HEK293 (cell line): ENCODE measurements at regions not wholly inside any gene's neighbourhood (a gene's known extent, or its start where the extent isn't known, plus 50 kb on each side); places are given as distances from the start of the nearest gene placed in this dataset.

Source experiments
- CTCF ChIA-PET: fragments of 350-600 bp; formaldehyde crosslinking; extraction: SDS; loops from one replicate; lab custom pipeline; 2021; ENCODE audit warnings: antibody characterized with exemption; lab: Yijun Ruan, JAX
- POLR2A ChIA-PET: fragments of 300-600 bp; formaldehyde crosslinking; extraction: SDS; loops from one replicate; lab custom pipeline; 2020; ENCODE audit warnings: antibody characterized with exemption, inconsistent platforms; lab: Yijun Ruan, JAX
- H3K27ac ChIP-seq: fragments of 200-500 bp; sonication (Bioruptor generic); 2 replicates; pipeline ENCODE4 v1.5.1; 2014; ENCODE audit warnings: low read depth, low read length, control low read depth, inconsistent platforms; ENCODE audit errors: extremely low read depth
- H3K36me3 ChIP-seq, 2 experiments: fragments of 200-500 bp in 1 of 2; sonication (Bioruptor generic) in 1 of 2; 1 replicate in 1 of 2; 2 replicates in 1 of 2; pipeline ENCODE4 v1.5.1; 2014 to 2017; ENCODE audit warnings: inconsistent platforms in 2 of 2, low read length in 2 of 2; ENCODE audit not compliant: control insufficient read depth in 2 of 2, insufficient read depth in 1 of 2
- H3K4me1 ChIP-seq: fragments of 200-500 bp; sonication (Bioruptor generic); 2 replicates; pipeline ENCODE4 v1.5.1; 2014; ENCODE audit warnings: mild to moderate bottlenecking, low read length, inconsistent platforms; ENCODE audit not compliant: control insufficient read depth, insufficient read depth
- H3K4me3 ChIP-seq: 2 replicates; pipeline ENCODE4 v1.5.1; 2011; ENCODE audit warnings: low read depth, mild to moderate bottlenecking, control low read depth, low read length, moderate library complexity
- H3K9me3 ChIP-seq: fragments of 200-500 bp; sonication (Bioruptor generic); 2 replicates; pipeline ENCODE4 v1.5.1; 2014; ENCODE audit warnings: low read depth, low read length, inconsistent platforms; ENCODE audit not compliant: control insufficient read depth, insufficient read depth
- FEZF1 ChIP-seq: fragments of 450-650 bp; formaldehyde crosslinking; IDR thresholded peaks from 2 replicates; pipeline ENCODE4 v1.5.1; 2016; ENCODE audit warnings: missing biosample characterization, missing genetic modification characterization
- KLF7 ChIP-seq: fragments of 450-650 bp; formaldehyde crosslinking; IDR thresholded peaks from 2 replicates; pipeline ENCODE4 v1.5.1; 2016; ENCODE audit warnings: missing biosample characterization, missing genetic modification characterization, borderline replicate concordance
- OVOL3 ChIP-seq: fragments of 450-650 bp; formaldehyde crosslinking; IDR thresholded peaks from 2 replicates; pipeline ENCODE4 v1.5.1; 2016; ENCODE audit warnings: missing biosample characterization, missing genetic modification characterization
- SCRT1 ChIP-seq: fragments of 450-650 bp; formaldehyde crosslinking; IDR thresholded peaks from 2 replicates; pipeline ENCODE4 v1.5.1; 2016; ENCODE audit warnings: missing biosample characterization, missing genetic modification characterization, borderline replicate concordance
- ZFHX2 ChIP-seq: fragments of 450-650 bp; formaldehyde crosslinking; conservative IDR thresholded peaks from 2 replicates; pipeline ENCODE4 v1.5.1; 2016; ENCODE audit warnings: missing biosample characterization, missing genetic modification characterization
- ZNF10 ChIP-seq: fragments of 450-650 bp; formaldehyde crosslinking; IDR thresholded peaks from 2 replicates; pipeline ENCODE4 v1.5.1; 2017; ENCODE audit warnings: missing biosample characterization, missing genetic modification characterization
- ZNF157 ChIP-seq: fragments of 450-650 bp; formaldehyde crosslinking; IDR thresholded peaks from 2 replicates; pipeline ENCODE4 v1.5.1; 2016; ENCODE audit warnings: missing biosample characterization, missing genetic modification characterization
- ZNF175 ChIP-seq: fragments of 450-650 bp; formaldehyde crosslinking; IDR thresholded peaks from 2 replicates; pipeline ENCODE4 v1.5.1; 2016; ENCODE audit warnings: missing biosample characterization, missing genetic modification characterization
- ZNF2 ChIP-seq: fragments of 450-650 bp; formaldehyde crosslinking; IDR thresholded peaks from 2 replicates; pipeline ENCODE4 v1.5.1; 2016; ENCODE audit warnings: missing biosample characterization, missing genetic modification characterization
- ZNF239 ChIP-seq: fragments of 450-650 bp; formaldehyde crosslinking; IDR thresholded peaks from 2 replicates; pipeline ENCODE4 v1.5.1; 2016; ENCODE audit warnings: missing biosample characterization, missing genetic modification characterization
- ZNF248 ChIP-seq: fragments of 450-650 bp; formaldehyde crosslinking; IDR thresholded peaks from 2 replicates; pipeline ENCODE4 v1.5.1; 2017; ENCODE audit warnings: missing biosample characterization, missing genetic modification characterization
- ZNF302 ChIP-seq: fragments of 450-650 bp; formaldehyde crosslinking; IDR thresholded peaks from 2 replicates; pipeline ENCODE4 v1.5.1; 2016; ENCODE audit warnings: missing biosample characterization, missing genetic modification characterization, low read depth
- ZNF324 ChIP-seq: fragments of 450-650 bp; formaldehyde crosslinking; IDR thresholded peaks from 2 replicates; pipeline ENCODE4 v1.5.1; 2016; ENCODE audit warnings: missing biosample characterization, missing genetic modification characterization
- ZNF350 ChIP-seq: fragments of 450-650 bp; formaldehyde crosslinking; IDR thresholded peaks from 2 replicates; pipeline ENCODE4 v1.5.0; 2017; ENCODE audit warnings: missing biosample characterization, mild to moderate bottlenecking, missing genetic modification characterization
- ZNF404 ChIP-seq: fragments of 450-650 bp; formaldehyde crosslinking; IDR thresholded peaks from 2 replicates; pipeline ENCODE4 v1.5.1; 2017; ENCODE audit warnings: missing biosample characterization, missing genetic modification characterization
- ZNF423 ChIP-seq: fragments of 450-650 bp; formaldehyde crosslinking; IDR thresholded peaks from 2 replicates; pipeline ENCODE4 v1.5.1; 2016; ENCODE audit warnings: missing biosample characterization, missing genetic modification characterization
- ZNF48 ChIP-seq: fragments of 450-650 bp; formaldehyde crosslinking; IDR thresholded peaks from 2 replicates; pipeline ENCODE4 v1.5.1; 2016; ENCODE audit warnings: missing biosample characterization, missing genetic modification characterization
- ZNF521 ChIP-seq: fragments of 450-650 bp; formaldehyde crosslinking; IDR thresholded peaks from 2 replicates; pipeline ENCODE4 v1.5.1; 2017; ENCODE audit warnings: missing biosample characterization, mild to moderate bottlenecking, missing genetic modification characterization
- ZNF529 ChIP-seq: fragments of 450-650 bp; formaldehyde crosslinking; IDR thresholded peaks from 2 replicates; pipeline ENCODE4 v1.5.1; 2017; ENCODE audit warnings: missing genetic modification characterization, missing biosample characterization; ENCODE audit not compliant: insufficient replicate concordance
- ZNF561 ChIP-seq: fragments of 450-650 bp; IDR thresholded peaks from 2 replicates; pipeline ENCODE4 v1.5.1; 2018; ENCODE audit warnings: missing biosample characterization, missing genetic modification characterization, borderline replicate concordance
- ZNF624 ChIP-seq: fragments of 450-650 bp; formaldehyde crosslinking; IDR thresholded peaks from 2 replicates; pipeline ENCODE4 v1.5.1; 2017; ENCODE audit warnings: missing biosample characterization, missing genetic modification characterization
- ZNF707 ChIP-seq: fragments of 450-650 bp; formaldehyde crosslinking; IDR thresholded peaks from 2 replicates; pipeline ENCODE4 v1.5.1; 2016; ENCODE audit warnings: missing biosample characterization, missing genetic modification characterization
- ZNF843 ChIP-seq: fragments of 450-650 bp; formaldehyde crosslinking; IDR thresholded peaks from 2 replicates; pipeline ENCODE4 v1.5.1; 2016; ENCODE audit warnings: missing biosample characterization, missing genetic modification characterization
- ZSCAN30 ChIP-seq: fragments of 450-650 bp; IDR thresholded peaks from 2 replicates; pipeline ENCODE4 v1.5.1; 2018; ENCODE audit warnings: missing biosample characterization, mild to moderate bottlenecking, missing genetic modification characterization, moderate library complexity
- TF ChIP-seq, protein P1 (sequence below): fragments of 450-650 bp; formaldehyde crosslinking; IDR thresholded peaks from 2 replicates; pipeline ENCODE4 v1.5.1; 2016; ENCODE audit warnings: missing biosample characterization, missing genetic modification characterization
- TF ChIP-seq, protein P2 (sequence below): fragments of 450-650 bp; formaldehyde crosslinking; IDR thresholded peaks from 2 replicates; pipeline ENCODE4 v1.5.1; 2017; ENCODE audit warnings: missing biosample characterization, missing genetic modification characterization
- TF ChIP-seq, protein P3 (sequence below): sonication (generic); formaldehyde crosslinking; IDR thresholded peaks from 2 replicates; pipeline ENCODE4 v1.8.1; 2022; ENCODE audit warnings: mild to moderate bottlenecking, moderate library complexity, missing genetic modification reagents
- TF ChIP-seq, protein P4 (sequence below): fragments of 450-650 bp; formaldehyde crosslinking; IDR thresholded peaks from 2 replicates; pipeline ENCODE4 v1.5.1; 2016; ENCODE audit warnings: missing biosample characterization, missing genetic modification characterization, borderline replicate concordance

DNA sequence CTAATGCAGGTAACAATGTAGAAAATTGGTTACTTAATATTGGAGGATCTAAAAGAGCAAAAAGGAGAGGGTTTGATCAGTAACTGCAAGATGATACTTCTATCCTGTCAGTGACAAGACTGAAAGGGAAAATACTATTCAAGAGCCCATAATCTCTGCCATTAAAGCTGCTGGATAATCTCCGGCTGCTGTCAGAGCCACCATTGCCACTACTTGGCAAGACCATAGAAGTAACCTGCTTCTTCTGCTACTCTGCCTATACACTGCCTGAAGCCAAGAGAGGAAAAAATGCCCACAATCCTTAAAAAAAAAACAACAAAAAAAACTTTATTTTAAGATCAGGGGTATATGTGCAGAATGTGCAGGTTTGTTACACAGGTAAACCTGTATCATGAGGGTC, 386.5 kb upstream of the ID4 start (continued):
- TF ChIP-seq ZNF561 (tag by site-specific recombination), result no peak
- TF ChIP-seq, all 188 proteins: peak for 0

DNA sequence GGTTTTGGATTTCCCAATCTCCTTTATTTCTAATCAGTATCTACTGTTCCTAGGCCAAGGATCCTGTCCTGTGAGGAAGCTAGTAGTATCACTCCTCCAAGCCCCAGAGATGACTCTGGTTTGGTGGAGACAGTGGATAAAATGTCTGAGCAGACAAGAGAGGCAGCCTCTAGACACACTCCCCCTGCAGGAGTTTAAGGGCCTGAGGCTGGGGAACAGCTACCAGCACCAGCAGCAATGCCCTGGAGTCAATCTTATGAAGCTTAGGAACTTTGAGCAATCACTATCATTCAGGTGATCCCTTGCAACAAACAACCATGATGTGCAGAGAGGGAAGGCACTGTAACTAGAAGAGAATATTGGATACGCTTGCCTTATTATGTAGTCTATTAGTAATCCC, 384.7 kb upstream of the ID4 start:
- Histone ChIP-seq H3K4me3 (no peak overlapping the region), H3K4me1 (peaks cover 2% of the 10 kb centered on the region; the same call in 1 of the 2 replicates), H3K36me3 (no peaks in the 10 kb centered on the region), H3K27ac (no peak overlapping the region), H3K9me3 (no peaks in the 10 kb centered on the region)
- POLR2A ChIA-PET, result interaction anchor here (0.6 kb wide), 2 partner anchors 414 to 455 kb away, joined by 3 read pairs; no protein-coding TSS in a partner anchor
- no peak for TF ChIP-seq ZSCAN30 (tag by site-specific recombination)
- TF ChIP-seq ZNF48 (tag by site-specific recombination), result no peak
- no peak for TF ChIP-seq ZNF404 (tag by site-specific recombination)
- TF ChIP-seq, protein P1, sequence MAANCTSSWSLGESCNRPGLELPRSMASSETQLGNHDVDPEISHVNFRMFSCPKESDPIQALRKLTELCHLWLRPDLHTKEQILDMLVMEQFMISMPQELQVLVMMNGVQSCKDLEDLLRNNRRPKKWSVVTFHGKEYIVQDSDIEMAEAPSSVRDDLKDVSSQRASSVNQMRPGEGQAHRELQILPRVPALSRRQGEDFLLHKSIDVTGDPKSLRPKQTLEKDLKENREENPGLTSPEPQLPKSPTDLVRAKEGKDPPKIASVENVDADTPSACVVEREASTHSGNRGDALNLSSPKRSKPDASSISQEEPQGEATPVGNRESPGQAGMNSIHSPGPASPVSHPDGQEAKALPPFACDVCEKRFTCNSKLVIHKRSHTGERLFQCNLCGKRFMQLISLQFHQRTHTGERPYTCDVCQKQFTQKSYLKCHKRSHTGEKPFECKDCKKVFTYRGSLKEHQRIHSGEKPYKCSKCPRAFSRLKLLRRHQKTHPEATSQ (tag by site-specific recombination), result no peak
- TF ChIP-seq ZNF248 (tag by site-specific recombination), result no peak
- TF ChIP-seq ZNF175, result no peak
- TF ChIP-seq ZFHX2 (tag by site-specific recombination), result no peak
- no peak for TF ChIP-seq ZNF350 (tag by site-specific recombination)
- TF ChIP-seq ZNF707, result no peak
- no peak for TF ChIP-seq ZNF157 (tag by site-specific recombination)
- TF ChIP-seq, protein P2, sequence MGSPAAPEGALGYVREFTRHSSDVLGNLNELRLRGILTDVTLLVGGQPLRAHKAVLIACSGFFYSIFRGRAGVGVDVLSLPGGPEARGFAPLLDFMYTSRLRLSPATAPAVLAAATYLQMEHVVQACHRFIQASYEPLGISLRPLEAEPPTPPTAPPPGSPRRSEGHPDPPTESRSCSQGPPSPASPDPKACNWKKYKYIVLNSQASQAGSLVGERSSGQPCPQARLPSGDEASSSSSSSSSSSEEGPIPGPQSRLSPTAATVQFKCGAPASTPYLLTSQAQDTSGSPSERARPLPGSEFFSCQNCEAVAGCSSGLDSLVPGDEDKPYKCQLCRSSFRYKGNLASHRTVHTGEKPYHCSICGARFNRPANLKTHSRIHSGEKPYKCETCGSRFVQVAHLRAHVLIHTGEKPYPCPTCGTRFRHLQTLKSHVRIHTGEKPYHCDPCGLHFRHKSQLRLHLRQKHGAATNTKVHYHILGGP (tag by site-specific recombination), result no peak
- CTCF ChIA-PET, result interaction anchor here (0.5 to 1.8 kb wide), 7 partner anchors 10 to 674 kb away, joined by 3 to 6 read pairs (median 3); no protein-coding TSS in a partner anchor

DNA sequence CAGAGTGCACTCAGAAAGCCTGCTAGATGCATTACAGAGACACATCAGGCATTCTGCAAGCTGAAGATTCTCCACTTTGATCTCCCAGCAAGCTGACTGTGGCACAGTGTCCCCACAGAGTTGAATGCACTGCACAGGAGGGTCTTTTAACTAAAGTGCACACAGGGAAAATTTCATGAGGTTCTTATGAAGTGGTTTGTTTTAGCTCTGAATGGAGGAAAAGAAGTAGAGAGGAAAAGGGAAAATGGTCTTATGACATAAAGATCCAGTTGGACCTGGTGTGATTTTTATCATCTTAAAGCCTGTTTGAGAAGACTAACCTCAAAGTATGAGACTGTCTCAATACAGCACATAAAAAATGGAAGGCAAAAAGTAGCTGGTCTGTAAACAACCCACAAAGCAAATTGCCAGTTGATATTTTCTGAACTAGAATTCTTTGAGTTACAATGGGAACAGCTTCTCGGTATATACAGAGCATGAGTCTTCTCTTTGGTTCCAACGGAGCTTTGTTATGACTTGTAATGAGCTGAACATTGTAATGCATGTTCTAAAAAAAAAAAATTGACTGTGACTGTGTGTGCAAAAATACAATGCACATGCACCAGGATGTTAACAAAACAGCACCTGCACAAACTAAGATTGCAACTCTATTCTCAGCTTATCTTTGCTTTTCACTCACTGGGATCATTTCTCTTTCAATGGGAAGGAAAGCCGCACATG, 383.0 kb upstream of the ID4 start:
- ChIA-PET POLR2A (interaction anchor here (0.6 kb wide), 1 partner anchor 166 kb away, joined by 7 read pairs; no protein-coding TSS in a partner anchor), CTCF (interaction anchor here (0.6 to 1.8 kb wide), 7 partner anchors 8 to 429 kb away, joined by 3 to 6 read pairs (median 4); no protein-coding TSS in a partner anchor)
- no peak overlapping the region for H3K27ac ChIP-seq
- no peak for TF ChIP-seq ZNF843
- no peak for TF ChIP-seq ZNF521 (tag by site-specific recombination)
- TF ChIP-seq ZNF529 (tag by site-specific recombination), result no peak
- TF ChIP-seq, protein P3, sequence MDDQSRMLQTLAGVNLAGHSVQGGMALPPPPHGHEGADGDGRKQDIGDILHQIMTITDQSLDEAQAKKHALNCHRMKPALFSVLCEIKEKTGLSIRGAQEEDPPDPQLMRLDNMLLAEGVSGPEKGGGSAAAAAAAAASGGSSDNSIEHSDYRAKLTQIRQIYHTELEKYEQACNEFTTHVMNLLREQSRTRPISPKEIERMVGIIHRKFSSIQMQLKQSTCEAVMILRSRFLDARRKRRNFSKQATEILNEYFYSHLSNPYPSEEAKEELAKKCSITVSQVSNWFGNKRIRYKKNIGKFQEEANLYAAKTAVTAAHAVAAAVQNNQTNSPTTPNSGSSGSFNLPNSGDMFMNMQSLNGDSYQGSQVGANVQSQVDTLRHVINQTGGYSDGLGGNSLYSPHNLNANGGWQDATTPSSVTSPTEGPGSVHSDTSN (CRISPR knock-in tag), result no peak
- no peak for TF ChIP-seq ZNF239 (tag by site-specific recombination)
- no peak for TF ChIP-seq SCRT1 (tag by site-specific recombination)
- TF ChIP-seq ZNF302 (tag by site-specific recombination), result no peak
- no peak for TF ChIP-seq ZNF2
- no peak for TF ChIP-seq ZNF10 (tag by site-specific recombination)
- no peak for TF ChIP-seq ZNF624 (tag by site-specific recombination)
- no peak for TF ChIP-seq FEZF1 (tag by site-specific recombination)
- TF ChIP-seq ZNF324 (tag by site-specific recombination), result no peak
- no peak for TF ChIP-seq KLF7 (tag by site-specific recombination)
- TF ChIP-seq, protein P4, sequence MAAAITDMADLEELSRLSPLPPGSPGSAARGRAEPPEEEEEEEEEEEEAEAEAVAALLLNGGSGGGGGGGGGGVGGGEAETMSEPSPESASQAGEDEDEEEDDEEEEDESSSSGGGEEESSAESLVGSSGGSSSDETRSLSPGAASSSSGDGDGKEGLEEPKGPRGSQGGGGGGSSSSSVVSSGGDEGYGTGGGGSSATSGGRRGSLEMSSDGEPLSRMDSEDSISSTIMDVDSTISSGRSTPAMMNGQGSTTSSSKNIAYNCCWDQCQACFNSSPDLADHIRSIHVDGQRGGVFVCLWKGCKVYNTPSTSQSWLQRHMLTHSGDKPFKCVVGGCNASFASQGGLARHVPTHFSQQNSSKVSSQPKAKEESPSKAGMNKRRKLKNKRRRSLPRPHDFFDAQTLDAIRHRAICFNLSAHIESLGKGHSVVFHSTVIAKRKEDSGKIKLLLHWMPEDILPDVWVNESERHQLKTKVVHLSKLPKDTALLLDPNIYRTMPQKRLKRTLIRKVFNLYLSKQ, result no peak
- no peak for TF ChIP-seq OVOL3 (tag by site-specific recombination)
- no peak for TF ChIP-seq ZNF423 (tag by site-specific recombination)
- H3K4me1 ChIP-seq, result peaks cover 2% of the 10 kb centered on the region; the same call in 1 of the 2 replicates
- no peaks in the 10 kb centered on the region for H3K9me3 ChIP-seq
- no peak overlapping the region for H3K4me3 ChIP-seq
- H3K36me3 ChIP-seq, result no peaks in the 10 kb centered on the region
